Fibroblast of lung (primary cell): ENCODE measurements at regions not wholly inside any gene's neighbourhood (a gene's known extent, or its start where the extent isn't known, plus 50 kb on each side); places are given as distances from the start of the nearest gene placed in this dataset.

Source experiments
- DNase-seq, 2 donors: peaks; one replicate each; pipeline versions ENCODE4 v3.0.0 to v3.0.0-alpha.2; 2010; ENCODE audit warnings: low read depth in 2 of 2
- H2AFZ ChIP-seq: 2 replicates; pipeline ENCODE4 v1.5.1; 2012; ENCODE audit warnings: low read length, control low read depth, inconsistent platforms
- H3K27ac ChIP-seq: 2 replicates; pipeline ENCODE4 v1.5.1; 2011; ENCODE audit warnings: low read length, control low read depth; ENCODE audit not compliant: insufficient read depth
- H3K27me3 ChIP-seq: 2 replicates; pipeline ENCODE4 v1.5.1; 2011; ENCODE audit warnings: mild to moderate bottlenecking, low read length; ENCODE audit not compliant: control insufficient read depth, insufficient read depth
- H3K36me3 ChIP-seq: 2 replicates; pipeline ENCODE4 v1.5.1; 2011; ENCODE audit warnings: low read length; ENCODE audit not compliant: control insufficient read depth, insufficient read depth
- H3K4me1 ChIP-seq: 2 replicates; pipeline ENCODE4 v1.5.1; 2011; ENCODE audit warnings: low read length; ENCODE audit not compliant: control insufficient read depth, insufficient read depth; ENCODE audit errors: extremely low read depth
- H3K4me2 ChIP-seq: 2 replicates; pipeline ENCODE4 v1.5.1; 2011; ENCODE audit warnings: low read length, control low read depth; ENCODE audit not compliant: insufficient read depth; ENCODE audit errors: extremely low read depth
- H3K4me3 ChIP-seq, 4 experiments: fragments of 200-600 bp in 1 of 4; sonication (generic) in 1 of 4; replicated peaks in 1 of 4; 2 replicates each; pipeline ENCODE4 v1.5.1; 2011 to 2016; ENCODE audit warnings: low read length in 4 of 4, low read depth in 3 of 4, mild to moderate bottlenecking in 3 of 4, control low read depth in 2 of 4, inconsistent platforms in 1 of 4, mixed read lengths in 1 of 4; ENCODE audit not compliant: insufficient read depth in 1 of 4; ENCODE audit errors: control extremely low read depth in 1 of 4
- H3K79me2 ChIP-seq: 2 replicates; pipeline ENCODE4 v1.5.1; 2012; ENCODE audit warnings: mild to moderate bottlenecking, low read length, inconsistent platforms; ENCODE audit not compliant: control insufficient read depth, insufficient read depth
- H3K9ac ChIP-seq: 2 replicates; pipeline ENCODE4 v1.5.1; 2011; ENCODE audit warnings: mild to moderate bottlenecking, low read length, control low read depth; ENCODE audit not compliant: insufficient read depth
- H3K9me3 ChIP-seq: 2 replicates; pipeline ENCODE4 v1.5.1; 2012; ENCODE audit warnings: low read depth, low read length; ENCODE audit not compliant: control insufficient read depth, insufficient read depth
- H4K20me1 ChIP-seq: 2 replicates; pipeline ENCODE4 v1.5.1; 2011; ENCODE audit warnings: low read length; ENCODE audit not compliant: control insufficient read depth, insufficient read depth; ENCODE audit errors: extremely low read depth
- CTCF ChIP-seq, 2 donors: IDR thresholded peaks in 1 of 2; conservative IDR thresholded peaks in 1 of 2; 1 replicate in 1 of 2; 2 replicates in 1 of 2; pipeline ENCODE4 v1.5.1; 2011 to 2012; ENCODE audit warnings: low read length in 2 of 2, control low read depth in 1 of 2, inconsistent platforms in 1 of 2, low read depth in 1 of 2, mild to moderate bottlenecking in 1 of 2
- EZH2 ChIP-seq: IDR thresholded peaks from 2 replicates; pipeline ENCODE4 v1.5.1; 2012; ENCODE audit warnings: low read length, control low read depth, mild to moderate bottlenecking; ENCODE audit errors: missing control alignments

GRCh38 chr1:43108080-43108479, 64.0 kb downstream of the EBNA1BP2 start:
- Histone ChIP-seq H3K4me3 (no peak overlapping the region), H3K9ac (no peak overlapping the region), H3K79me2 (no peaks in the 10 kb centered on the region), H3K27me3 (no peaks in the 10 kb centered on the region), H3K9me3 (no peaks in the 10 kb centered on the region), H3K27ac (no peak overlapping the region), H2AFZ (no peak overlapping the region), H3K4me2 (no peak overlapping the region), H3K36me3 (no peaks in the 10 kb centered on the region), H3K4me1 (no peaks in the 10 kb centered on the region), H4K20me1 (no peaks in the 10 kb centered on the region)
- TF ChIP-seq CTCF (conservative IDR thresholded peaks at IDR 0.05 in 1 of 2, IDR thresholded peaks at IDR 0.05 in 1 of 2; ENCODE audit: low read depth in 1 of 2, low read length in 2 of 2), result no peak
- no peak for TF ChIP-seq EZH2
- no peak for DNase-seq

- Histone ChIP-seq H3K9me3 (no peaks in the 10 kb centered on the region), H3K4me3 (no peak overlapping the region), H4K20me1 (no peaks in the 10 kb centered on the region), H3K27ac (no peak overlapping the region), H3K4me1 (no peaks in the 10 kb centered on the region), H2AFZ (no peak overlapping the region), H3K4me2 (no peak overlapping the region), H3K36me3 (no peaks in the 10 kb centered on the region), H3K9ac (no peak overlapping the region), H3K27me3 (no peaks in the 10 kb centered on the region), H3K79me2 (no peaks in the 10 kb centered on the region)
- TF ChIP-seq CTCF (conservative IDR thresholded peaks at IDR 0.05 in 1 of 2, IDR thresholded peaks at IDR 0.05 in 1 of 2; ENCODE audit: low read depth in 1 of 2, low read length in 2 of 2) (no peak), EZH2 (no peak)
- DNase-seq, result no peak
Measured at GRCh38 chr1:43107664-43108063, 64.4 kb downstream of the EBNA1BP2 start.

GRCh38 chr1:43104027-43104763, 67.9 kb downstream of the EBNA1BP2 start:
- Histone ChIP-seq H3K4me1 (no peaks in the 10 kb centered on the region), H3K27me3 (no peaks in the 10 kb centered on the region), H3K4me3 (no peak overlapping the region), H3K36me3 (no peaks in the 10 kb centered on the region), H3K9me3 (no peaks in the 10 kb centered on the region), H3K9ac (no peak overlapping the region), H3K4me2 (no peak overlapping the region), H2AFZ (no peak overlapping the region), H4K20me1 (no peaks in the 10 kb centered on the region), H3K79me2 (no peaks in the 10 kb centered on the region), H3K27ac (no peak overlapping the region)
- DNase-seq, result no peak
- TF ChIP-seq CTCF (conservative IDR thresholded peaks at IDR 0.05 in 1 of 2, IDR thresholded peaks at IDR 0.05 in 1 of 2; ENCODE audit: low read depth in 1 of 2, low read length in 2 of 2), result no peak
- TF ChIP-seq EZH2, result no peak
